Left renal pelvis (tissue), 4 donors: ENCODE measurements at regions not wholly inside any gene's neighbourhood (a gene's known extent, or its start where the extent isn't known, plus 50 kb on each side); places are given as distances from the start of the nearest gene placed in this dataset.
"Not testable (repeated sequence)": the region's sequence is repeated elsewhere in the genome, so short reads cannot be mapped to it uniquely, and the experiment has no call there.

Experiments
- DNase-seq, 4 donors: peaks; one replicate each; pipeline ENCODE4 v3.0.0-alpha.2; 2013; ENCODE audit warnings: low read depth in 4 of 4, low spot score in 3 of 4

DNA sequence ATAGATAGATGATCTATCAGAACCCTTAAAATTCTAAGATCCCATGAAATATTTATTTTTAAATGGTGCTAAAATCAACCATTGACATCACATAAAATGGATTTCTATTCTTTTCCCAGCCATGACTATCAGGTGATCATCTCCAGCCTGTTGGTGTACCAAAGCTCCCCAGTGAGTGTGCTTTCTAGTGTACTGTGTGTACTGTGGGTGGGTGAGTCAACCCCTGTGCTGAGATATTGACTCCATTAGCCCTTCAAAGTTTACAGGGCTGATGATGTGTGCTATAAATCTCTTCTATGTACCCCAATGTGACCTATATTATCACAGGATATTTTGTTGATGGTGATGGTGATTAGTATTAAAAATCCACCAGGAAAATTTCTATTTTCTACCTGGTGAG, 344.6 kb downstream of the MMUT start:
- DNase-seq = no peak

- no peak for DNase-seq
Measured at GRCh38 chr6:49110916-49111315, 352.1 kb downstream of the MMUT start.

DNA sequence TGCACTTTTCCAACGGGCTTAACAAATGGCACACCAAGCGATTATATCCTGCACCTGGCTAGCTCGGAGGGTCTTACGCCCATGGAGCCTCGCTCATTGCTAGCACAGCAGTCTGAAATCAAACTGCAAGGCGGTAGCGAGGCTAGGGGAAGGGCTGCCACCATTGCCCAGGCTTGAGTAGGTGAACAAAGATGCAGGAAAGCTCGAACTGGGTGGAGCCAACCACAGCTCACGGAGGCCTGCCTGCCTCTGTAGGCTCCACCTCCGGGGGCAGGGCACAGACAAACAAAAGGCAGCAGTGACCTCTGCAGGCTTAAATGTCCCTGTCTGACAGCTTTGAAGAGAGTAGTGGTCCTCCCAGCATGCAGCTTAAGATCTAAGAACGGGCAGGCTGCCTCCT, 365.4 kb downstream of the MMUT start:
- not testable (repeated sequence) for DNase-seq

DNA sequence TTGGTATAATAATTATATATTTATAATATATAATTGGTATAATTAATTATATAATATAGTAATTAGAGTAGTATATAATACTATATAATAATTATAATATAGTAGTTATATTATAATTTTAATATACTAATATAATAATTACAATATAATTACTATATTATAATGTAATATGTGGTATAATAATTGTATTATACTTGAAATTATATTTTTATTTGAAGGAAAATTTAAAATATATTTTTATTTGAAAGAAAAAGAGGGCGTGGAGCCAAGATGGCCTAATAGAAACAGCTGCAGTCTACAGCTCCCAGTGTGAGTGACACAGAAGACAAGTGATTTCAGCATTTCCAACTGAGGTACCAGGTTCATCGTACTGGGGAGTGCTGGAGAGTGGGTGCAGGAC, 365.9 kb downstream of the MMUT start:
- DNase-seq = no peak

GRCh38 chr6:49088631-49089030, 374.4 kb downstream of the MMUT start:
- DNase-seq = no peak

GRCh38 chr6:49087369-49087768, 375.7 kb downstream of the MMUT start:
- DNase-seq = no peak

- no peak for DNase-seq
Measured at GRCh38 chr6:49082611-49083010, 380.4 kb downstream of the MMUT start.

GRCh38 chr6:49072885-49073620, 390.0 kb downstream of the MMUT start:
- no peak for DNase-seq

DNA sequence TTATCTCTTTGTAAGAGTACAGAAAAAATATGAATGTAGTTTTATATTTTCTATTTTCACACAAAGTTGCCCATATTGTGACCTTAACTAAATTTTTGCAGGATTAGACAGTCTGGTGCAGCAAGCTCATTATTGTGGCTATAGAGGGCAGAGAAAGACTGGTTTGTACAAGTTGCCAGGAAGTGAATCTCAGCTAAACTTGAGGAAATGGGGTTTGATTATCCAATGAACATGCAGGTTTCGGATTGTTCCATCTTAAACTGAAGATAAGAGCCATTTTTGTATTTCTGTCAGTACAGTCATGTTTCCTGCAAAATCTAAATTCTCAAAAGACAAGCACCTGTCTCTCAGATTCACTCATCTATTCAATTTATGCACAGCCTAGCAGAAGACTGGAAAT, 390.9 kb downstream of the MMUT start:
- no peak for DNase-seq

GRCh38 chr6:49070411-49070810, 392.6 kb downstream of the MMUT start:
- no peak for DNase-seq

GRCh38 chr6:49054311-49054710, 408.7 kb downstream of the MMUT start:
- no peak for DNase-seq

DNA sequence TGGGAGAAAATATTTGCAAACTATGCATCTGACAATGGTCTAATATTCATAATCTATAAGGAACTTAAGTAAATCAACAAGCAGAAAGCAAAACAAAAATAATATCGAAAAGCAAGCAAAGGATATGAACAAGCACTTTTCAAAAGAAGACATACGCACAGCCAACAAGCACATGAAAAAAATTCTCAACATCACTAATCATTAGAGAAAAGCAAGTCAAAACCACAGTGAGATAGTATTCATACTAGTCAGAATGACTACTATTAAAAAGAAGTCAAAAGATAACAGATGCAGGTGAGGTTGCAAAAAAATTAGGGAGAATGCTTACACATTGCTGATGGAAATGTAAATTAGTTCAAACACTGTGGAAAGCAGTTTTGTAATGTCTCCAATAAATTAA, 410.2 kb downstream of the MMUT start:
- no peak for DNase-seq

DNA sequence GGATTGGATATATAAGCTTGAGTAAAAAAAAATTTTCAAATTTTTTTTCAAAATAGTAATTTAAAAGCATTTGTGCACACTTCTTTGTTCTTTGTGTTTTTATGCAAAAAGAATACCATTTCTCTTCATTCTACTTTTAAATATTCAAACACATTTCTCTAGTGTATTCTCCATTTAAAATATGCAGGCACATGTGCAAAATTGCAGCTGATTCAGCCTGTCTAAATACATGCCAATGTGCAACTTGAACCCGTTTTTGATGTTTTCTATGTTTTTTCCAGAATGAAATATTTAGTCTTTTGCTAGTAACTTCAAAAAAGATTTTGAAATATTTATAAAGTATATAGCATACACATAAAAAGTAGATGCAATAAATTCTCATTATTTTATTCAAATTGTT, 411.8 kb downstream of the MMUT start:
- no peak for DNase-seq

GRCh38 chr6:49050584-49050983, 412.5 kb downstream of the MMUT start:
- DNase-seq = no peak

DNA sequence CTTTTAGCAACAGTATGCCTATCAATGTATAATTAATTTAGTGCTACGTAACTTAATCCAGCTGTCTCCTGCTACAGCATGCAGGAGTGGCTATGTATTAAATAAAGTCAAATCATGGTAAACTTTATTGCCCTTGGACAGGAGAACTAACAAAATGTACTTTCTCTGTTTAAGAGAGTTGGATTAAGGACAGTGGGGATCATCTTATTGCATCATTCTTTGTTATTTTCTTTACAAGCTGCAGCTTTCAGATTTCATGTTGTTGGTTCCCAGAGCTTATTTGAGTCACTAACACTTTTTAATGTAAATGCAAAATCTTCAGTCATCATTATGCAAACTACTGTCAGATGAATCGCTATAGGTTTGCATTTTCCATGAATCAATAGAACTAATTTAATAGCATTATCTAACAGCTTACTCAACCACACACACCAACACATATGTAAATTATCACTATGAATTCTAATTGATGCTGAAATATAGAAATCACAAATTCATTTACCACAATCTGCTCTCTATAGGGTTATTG, 424.7 kb downstream of the MMUT start:
- no peak for DNase-seq

DNA sequence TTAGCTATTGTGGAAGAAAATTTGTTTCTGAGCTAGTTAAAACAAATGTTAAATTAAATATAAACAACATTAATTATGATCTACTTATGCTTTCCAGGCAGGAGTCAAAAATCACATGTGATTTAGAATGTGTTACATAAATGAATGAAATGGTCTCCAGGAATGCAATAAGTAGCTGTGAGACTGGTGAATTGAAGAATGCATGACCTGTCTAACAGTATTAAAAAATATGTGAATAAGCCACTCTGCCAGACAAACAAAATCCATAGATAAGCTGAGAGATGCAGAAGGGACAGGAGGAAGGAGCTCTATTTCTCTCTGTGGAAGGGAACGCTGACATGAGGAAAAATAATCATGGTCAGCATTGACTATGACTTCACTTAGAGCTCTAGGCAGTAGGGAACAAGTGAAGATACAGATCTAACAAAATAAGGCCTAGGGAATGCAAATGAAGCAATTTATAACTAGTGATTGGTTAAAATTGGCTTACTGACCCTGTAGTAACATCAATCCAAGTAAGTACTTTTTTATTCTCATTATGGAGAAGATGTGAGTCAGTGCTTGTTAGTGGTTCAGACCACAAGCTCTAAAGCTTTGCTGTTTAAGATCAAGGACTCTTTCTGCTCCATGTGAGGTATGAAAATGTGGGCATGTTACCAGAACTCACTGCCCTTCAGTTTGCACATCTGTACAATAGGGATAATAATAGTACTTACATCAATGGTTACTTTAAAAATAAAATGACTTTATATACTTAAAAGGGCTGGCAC, 432.6 kb downstream of the MMUT start:
- no peak for DNase-seq

GRCh38 chr6:49027644-49028043, 435.4 kb downstream of the MMUT start:
- DNase-seq = no peak

DNA sequence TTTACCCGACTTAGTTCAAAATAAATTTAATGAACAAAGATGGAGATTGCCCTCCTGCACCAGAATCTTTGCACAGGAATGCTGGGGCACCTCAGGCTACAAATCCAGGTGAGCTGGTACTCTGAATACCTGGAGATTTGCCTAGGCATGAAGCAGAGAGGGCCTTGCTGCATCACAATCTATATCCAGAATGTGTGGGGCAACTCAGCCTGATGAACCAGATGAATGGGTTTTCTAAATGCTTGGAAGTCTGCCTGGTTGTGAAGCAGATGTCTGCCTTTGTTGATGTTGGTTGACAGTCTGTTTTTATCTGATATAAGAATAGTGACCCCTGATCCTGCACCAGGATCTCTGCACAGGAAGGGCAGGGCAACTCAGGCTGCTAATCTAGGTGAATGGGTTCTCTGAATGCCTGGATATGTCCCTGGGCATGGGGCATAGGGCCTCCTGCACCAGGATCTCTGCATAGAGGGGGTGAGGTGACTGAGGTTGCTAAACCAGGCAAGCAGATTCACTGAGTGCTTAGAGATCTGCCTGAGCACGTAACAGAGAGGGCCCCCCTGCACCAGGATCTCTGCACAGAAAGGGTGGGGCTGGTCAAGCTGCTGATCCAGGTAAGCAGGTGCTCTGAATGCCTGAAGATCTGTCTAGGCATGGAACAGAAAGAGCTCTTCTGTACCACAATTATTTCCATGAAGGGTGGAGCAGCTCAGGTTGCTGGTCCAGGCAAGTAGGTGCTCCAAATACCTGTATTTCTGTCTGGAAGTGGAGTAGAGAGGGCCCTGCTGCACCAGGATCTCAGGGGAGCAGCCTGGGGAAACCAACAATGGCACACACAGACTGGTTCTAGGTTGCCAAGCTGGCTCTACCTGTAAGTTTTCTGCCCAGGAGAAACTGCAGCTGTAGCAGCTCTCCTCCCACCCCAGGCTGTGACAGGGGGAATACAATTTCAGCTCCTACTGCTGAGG, 437.5 kb downstream of the MMUT start:
- no peak for DNase-seq

GRCh38 chr6:49004801-49005200, 458.3 kb downstream of the MMUT start:
- DNase-seq = no peak

DNA sequence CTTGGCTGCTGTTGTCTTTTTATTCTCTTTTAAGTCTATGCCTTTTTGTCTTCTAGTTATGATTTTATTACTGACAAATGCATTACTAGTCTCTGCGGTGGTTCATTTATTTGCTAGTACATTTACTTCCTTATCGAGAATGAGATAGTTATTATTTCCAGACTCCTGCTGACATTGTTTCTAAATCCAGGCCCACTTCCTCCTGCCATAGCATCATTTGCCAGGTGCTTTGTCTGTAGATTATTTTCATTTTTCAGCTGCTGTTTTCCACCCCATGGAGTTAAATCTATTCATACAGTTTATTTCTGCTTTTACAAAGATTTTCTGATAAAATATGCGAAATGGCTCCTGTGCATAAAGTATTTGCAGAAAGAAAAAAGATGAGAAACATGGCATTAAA, 459.7 kb downstream of the MMUT start:
- no peak for DNase-seq
